Activated CD4-positive, alpha-beta T cell treated with anti-CD3 and anti-CD28 coated beads for 24 hours (primary cell): ENCODE measurements at regions not wholly inside any gene's neighbourhood (a gene's known extent, or its start where the extent isn't known, plus 50 kb on each side); places are given as distances from the start of the nearest gene placed in this dataset.
"Not testable (repeated sequence)": the region's sequence is repeated elsewhere in the genome, so short reads cannot be mapped to it uniquely, and the experiment has no call there.

Experiments
- DNase-seq, 2 donors: peaks; one replicate each; pipeline ENCODE4 v3.0.0-alpha.2; 2020; ENCODE audit warnings: low read depth in 2 of 2

GRCh38 chr1:148386031-148386398 is 97.1 kb downstream of the PPIAL4G start:
- DNase-seq = not testable (repeated sequence)

- DNase-seq = no peak
Observed at GRCh38 chr1:148385371-148386030, 97.6 kb downstream of the PPIAL4G start.

- no peak for DNase-seq
Observed at GRCh38 chr1:148383966-148384365, 99.1 kb downstream of the PPIAL4G start.

GRCh38 chr1:148379697-148380096 is 103.4 kb downstream of the PPIAL4G start:
- no peak for DNase-seq

GRCh38 chr1:148379170-148379500 is 104.0 kb downstream of the PPIAL4G start:
- no peak for DNase-seq

- DNase-seq = not testable (repeated sequence)
Observed at GRCh38 chr1:148377992-148378391, 105.1 kb downstream of the PPIAL4G start.

- DNase-seq = not testable (repeated sequence)
Observed at GRCh38 chr1:148377045-148377444, 106.1 kb downstream of the PPIAL4G start.

GRCh38 chr1:148374101-148374500 is 109.0 kb downstream of the PPIAL4G start:
- no peak for DNase-seq

- DNase-seq = no peak
Observed at GRCh38 chr1:148373192-148373925, 109.7 kb downstream of the PPIAL4G start.

- DNase-seq = no peak
Observed at GRCh38 chr1:148372731-148373130, 110.4 kb downstream of the PPIAL4G start.

- DNase-seq = not testable (repeated sequence)
Observed at GRCh38 chr1:148372051-148372726, 110.9 kb downstream of the PPIAL4G start.

- peak; percentile 36 to 51 for DNase-seq
Observed at GRCh38 chr1:148371551-148371994, 111.5 kb downstream of the PPIAL4G start.

GRCh38 chr1:148370661-148371060 is 112.4 kb downstream of the PPIAL4G start:
- not testable (repeated sequence) for DNase-seq

GRCh38 chr1:148367596-148367995 is 115.5 kb downstream of the PPIAL4G start:
- DNase-seq = no peak

GRCh38 chr1:148366136-148366753 is 116.9 kb downstream of the PPIAL4G start:
- not testable (repeated sequence) for DNase-seq

- DNase-seq = not testable (repeated sequence)
Observed at GRCh38 chr1:148365151-148365550, 118.0 kb downstream of the PPIAL4G start.

GRCh38 chr1:148363979-148364378 is 119.1 kb downstream of the PPIAL4G start:
- DNase-seq = not testable (repeated sequence)

- DNase-seq = no peak
Observed at GRCh38 chr1:148363439-148363810, 119.7 kb downstream of the PPIAL4G start.

GRCh38 chr1:148362626-148363438 is 120.3 kb downstream of the PPIAL4G start:
- DNase-seq = peak in 1 of 2 donors; percentile 43

GRCh38 chr1:148362216-148362611 is 120.9 kb downstream of the PPIAL4G start:
- DNase-seq = peak in 1 of 2 donors; percentile 22

- DNase-seq = peak in 1 of 2 donors; percentile 49
Observed at GRCh38 chr1:148361427-148362215, 121.5 kb downstream of the PPIAL4G start.
